ENCODE measurements at regions not wholly inside any gene's neighbourhood (a gene's known extent, or its start where the extent isn't known, plus 50 kb on each side); places are given as distances from the start of the nearest gene placed in this dataset.

DNA sequence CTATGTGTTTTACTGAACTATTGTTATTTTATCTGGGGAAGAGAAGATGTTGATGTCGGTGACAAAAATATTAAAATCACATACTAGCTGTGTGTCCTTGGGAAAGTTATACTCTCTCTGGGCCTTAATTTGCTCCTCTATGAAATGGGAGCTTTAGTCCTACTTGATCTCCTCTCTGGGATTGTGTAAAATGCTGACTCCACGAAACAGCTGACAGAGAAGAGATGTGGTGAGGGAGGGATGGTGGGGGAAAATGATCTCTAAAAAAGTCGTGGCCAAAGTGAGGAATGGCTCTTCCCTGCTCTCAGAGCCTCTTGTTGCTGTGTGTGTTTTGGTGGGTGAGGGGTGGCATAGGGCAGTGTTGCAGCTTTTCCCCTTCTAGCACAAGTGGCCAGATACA, 173.7 kb downstream of the MELK start:
- TF ChIP-seq, protein P1, sequence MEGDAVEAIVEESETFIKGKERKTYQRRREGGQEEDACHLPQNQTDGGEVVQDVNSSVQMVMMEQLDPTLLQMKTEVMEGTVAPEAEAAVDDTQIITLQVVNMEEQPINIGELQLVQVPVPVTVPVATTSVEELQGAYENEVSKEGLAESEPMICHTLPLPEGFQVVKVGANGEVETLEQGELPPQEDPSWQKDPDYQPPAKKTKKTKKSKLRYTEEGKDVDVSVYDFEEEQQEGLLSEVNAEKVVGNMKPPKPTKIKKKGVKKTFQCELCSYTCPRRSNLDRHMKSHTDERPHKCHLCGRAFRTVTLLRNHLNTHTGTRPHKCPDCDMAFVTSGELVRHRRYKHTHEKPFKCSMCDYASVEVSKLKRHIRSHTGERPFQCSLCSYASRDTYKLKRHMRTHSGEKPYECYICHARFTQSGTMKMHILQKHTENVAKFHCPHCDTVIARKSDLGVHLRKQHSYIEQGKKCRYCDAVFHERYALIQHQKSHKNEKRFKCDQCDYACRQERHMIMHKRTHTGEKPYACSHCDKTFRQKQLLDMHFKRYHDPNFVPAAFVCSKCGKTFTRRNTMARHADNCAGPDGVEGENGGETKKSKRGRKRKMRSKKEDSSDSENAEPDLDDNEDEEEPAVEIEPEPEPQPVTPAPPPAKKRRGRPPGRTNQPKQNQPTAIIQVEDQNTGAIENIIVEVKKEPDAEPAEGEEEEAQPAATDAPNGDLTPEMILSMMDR (IDR thresholded peaks at IDR 0.05; ENCODE audit: low read depth, low read length), result no peak
- TF ChIP-seq MYC (IDR thresholded peaks at IDR 0.05; ENCODE audit: low read depth, low read length) (no peak), POLR2A (IDR thresholded peaks at IDR 0.05; ENCODE audit: extremely low read depth, insufficient read length) (no peak)
